ENCODE measurements at regions not wholly inside any gene's neighbourhood (a gene's known extent, or its start where the extent isn't known, plus 50 kb on each side); places are given as distances from the start of the nearest gene placed in this dataset.

DNA sequence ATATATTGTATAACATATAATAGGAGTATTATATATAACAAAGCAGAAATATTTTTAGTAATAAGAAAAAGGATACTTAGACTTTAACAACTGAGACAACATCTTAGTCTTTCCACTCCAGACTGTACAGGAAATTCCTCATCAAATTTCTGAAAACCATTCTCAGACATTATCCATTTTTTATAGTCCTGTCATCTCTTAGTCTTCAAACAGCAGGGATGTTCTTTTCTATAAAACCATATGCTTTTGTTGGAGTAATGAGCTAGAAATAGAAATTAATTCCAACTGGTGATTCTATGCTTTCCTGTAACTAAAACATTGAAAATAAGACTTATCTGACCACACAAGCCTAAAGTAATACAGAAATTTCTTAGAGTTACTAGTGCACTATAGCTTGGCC lies 82.2 kb upstream of the CSNK1A1L start:
- Histone ChIP-seq H3K4me1 (no peaks in the 10 kb centered on the region), H3K9me3 (no peaks in the 10 kb centered on the region), H3K36me3 (ENCODE audit: control insufficient read depth, insufficient read depth, low read length) (no peaks in the 10 kb centered on the region), H3K27me3 (replicated peaks; ENCODE audit: control insufficient read depth, insufficient read depth, low read length) (no peaks in the 10 kb centered on the region), H3K4me3 (ENCODE audit: low read depth, low read length) (no peak overlapping the region)
- ChIA-PET POLR2A (no interaction called here), CTCF (no interaction called here)
- TF ChIP-seq, protein P1, sequence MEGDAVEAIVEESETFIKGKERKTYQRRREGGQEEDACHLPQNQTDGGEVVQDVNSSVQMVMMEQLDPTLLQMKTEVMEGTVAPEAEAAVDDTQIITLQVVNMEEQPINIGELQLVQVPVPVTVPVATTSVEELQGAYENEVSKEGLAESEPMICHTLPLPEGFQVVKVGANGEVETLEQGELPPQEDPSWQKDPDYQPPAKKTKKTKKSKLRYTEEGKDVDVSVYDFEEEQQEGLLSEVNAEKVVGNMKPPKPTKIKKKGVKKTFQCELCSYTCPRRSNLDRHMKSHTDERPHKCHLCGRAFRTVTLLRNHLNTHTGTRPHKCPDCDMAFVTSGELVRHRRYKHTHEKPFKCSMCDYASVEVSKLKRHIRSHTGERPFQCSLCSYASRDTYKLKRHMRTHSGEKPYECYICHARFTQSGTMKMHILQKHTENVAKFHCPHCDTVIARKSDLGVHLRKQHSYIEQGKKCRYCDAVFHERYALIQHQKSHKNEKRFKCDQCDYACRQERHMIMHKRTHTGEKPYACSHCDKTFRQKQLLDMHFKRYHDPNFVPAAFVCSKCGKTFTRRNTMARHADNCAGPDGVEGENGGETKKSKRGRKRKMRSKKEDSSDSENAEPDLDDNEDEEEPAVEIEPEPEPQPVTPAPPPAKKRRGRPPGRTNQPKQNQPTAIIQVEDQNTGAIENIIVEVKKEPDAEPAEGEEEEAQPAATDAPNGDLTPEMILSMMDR (IDR thresholded peaks at IDR 0.05; ENCODE audit: insufficient read depth in 1 of 2, low read depth in 1 of 2, low read length in 1 of 2, severe bottlenecking in 1 of 2, unreplicated experiment in 1 of 2), result no peak
- Mint-ChIP-seq H3K36me3 (ENCODE audit: insufficient read depth, unreplicated experiment) (no peaks in the 10 kb centered on the region), H3K27ac (ENCODE audit: unreplicated experiment) (no peak overlapping the region), H3K27me3 (ENCODE audit: insufficient read depth, unreplicated experiment) (peaks cover 5% of the 10 kb centered on the region), H3K4me3 (ENCODE audit: unreplicated experiment) (no peak overlapping the region), H3K4me1 (ENCODE audit: low read depth, unreplicated experiment) (no peaks in the 10 kb centered on the region), H3K9me3 (ENCODE audit: unreplicated experiment) (no peaks in the 10 kb centered on the region)
- intact Hi-C loops (cut with micrococcal nuclease; ENCODE audit: unreplicated experiment), result no loop called here
- BruUV-seq (replicated peaks), result no TSS peak
- DNase-seq, result no peak

- no TSS peak for BruUV-seq (replicated peaks)
- H3K27me3 ChIP-seq (replicated peaks; ENCODE audit: control insufficient read depth, insufficient read depth, low read length), result no peaks in the 10 kb centered on the region
- H3K36me3 ChIP-seq (ENCODE audit: control insufficient read depth, insufficient read depth, low read length), result no peaks in the 10 kb centered on the region
- no peaks in the 10 kb centered on the region for H3K36me3 Mint-ChIP-seq (ENCODE audit: insufficient read depth, unreplicated experiment)
- peaks cover 5% of the 10 kb centered on the region for H3K27me3 Mint-ChIP-seq (ENCODE audit: insufficient read depth, unreplicated experiment)
- ChIA-PET POLR2A (no interaction called here), CTCF (no interaction called here)
- no peaks in the 10 kb centered on the region for H3K9me3 Mint-ChIP-seq (ENCODE audit: unreplicated experiment)
- H3K4me1 ChIP-seq, result no peaks in the 10 kb centered on the region
- no peak overlapping the region for H3K4me3 Mint-ChIP-seq (ENCODE audit: unreplicated experiment)
- TF ChIP-seq, protein P1 (IDR thresholded peaks at IDR 0.05; ENCODE audit: insufficient read depth in 1 of 2, low read depth in 1 of 2, low read length in 1 of 2, severe bottlenecking in 1 of 2, unreplicated experiment in 1 of 2), result no peak
- H3K4me1 Mint-ChIP-seq (ENCODE audit: low read depth, unreplicated experiment), result no peaks in the 10 kb centered on the region
- H3K9me3 ChIP-seq, result no peaks in the 10 kb centered on the region
- DNase-seq, result no peak
- no peak overlapping the region for H3K4me3 ChIP-seq (ENCODE audit: low read depth, low read length)
- intact Hi-C loops (cut with micrococcal nuclease; ENCODE audit: unreplicated experiment), result no loop called here
- H3K27ac Mint-ChIP-seq (ENCODE audit: unreplicated experiment), result no peak overlapping the region
Observed at GRCh38 chr13:37187105-37187504, 81.6 kb upstream of the CSNK1A1L start.

DNA sequence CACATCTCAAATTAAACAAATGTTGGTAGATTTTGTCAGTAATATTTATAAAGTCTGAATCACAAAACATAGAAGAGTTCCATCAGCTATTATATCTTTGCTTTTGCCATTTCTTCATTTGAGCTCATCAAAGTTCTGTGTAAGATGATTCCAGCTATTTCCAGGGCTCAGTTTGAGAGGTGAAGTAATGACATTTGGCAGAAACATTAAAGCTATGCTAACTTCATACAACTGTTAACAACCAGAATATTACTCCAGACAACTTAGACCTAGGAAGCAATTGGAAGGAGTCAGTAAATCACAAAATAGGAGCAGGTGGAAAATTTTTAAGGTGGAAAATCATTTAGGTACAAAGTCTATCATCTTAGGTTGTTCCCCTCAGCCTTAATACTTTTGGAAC lies 76.2 kb upstream of the CSNK1A1L start:
- Mint-ChIP-seq H3K4me3 (ENCODE audit: unreplicated experiment) (no peak overlapping the region), H3K27ac (ENCODE audit: unreplicated experiment) (no peak overlapping the region), H3K9me3 (ENCODE audit: unreplicated experiment) (no peaks in the 10 kb centered on the region), H3K27me3 (ENCODE audit: insufficient read depth, unreplicated experiment) (peaks cover 2% of the 10 kb centered on the region), H3K4me1 (ENCODE audit: low read depth, unreplicated experiment) (no peaks in the 10 kb centered on the region), H3K36me3 (ENCODE audit: insufficient read depth, unreplicated experiment) (no peaks in the 10 kb centered on the region)
- intact Hi-C loops (cut with micrococcal nuclease; ENCODE audit: unreplicated experiment), result no loop called here
- Histone ChIP-seq H3K9me3 (no peaks in the 10 kb centered on the region), H3K4me3 (ENCODE audit: low read depth, low read length) (no peak overlapping the region), H3K4me1 (no peaks in the 10 kb centered on the region), H3K27me3 (replicated peaks; ENCODE audit: control insufficient read depth, insufficient read depth, low read length) (no peaks in the 10 kb centered on the region), H3K36me3 (ENCODE audit: control insufficient read depth, insufficient read depth, low read length) (no peaks in the 10 kb centered on the region)
- no TSS peak for BruUV-seq (replicated peaks)
- no peak for DNase-seq
- CTCF ChIA-PET, result no interaction called here
- POLR2A ChIA-PET, result no interaction called here
- TF ChIP-seq, protein P1 (IDR thresholded peaks at IDR 0.05; ENCODE audit: insufficient read depth in 1 of 2, low read depth in 1 of 2, low read length in 1 of 2, severe bottlenecking in 1 of 2, unreplicated experiment in 1 of 2), result no peak

Data from Caco-2 (cell line).